GM23338 (cell line): ENCODE measurements at regions not wholly inside any gene's neighbourhood (a gene's known extent, or its start where the extent isn't known, plus 50 kb on each side); places are given as distances from the start of the nearest gene placed in this dataset.

Source experiments
- ATAC-seq: fragments of 200-7000 bp; cut with Tn5 transposase; 3 replicates; pipeline ENCODE4 v1.9.1; 2020
- DNase-seq: peaks from one replicate; pipeline ENCODE4 v3.0.0-alpha.2; 2015; ENCODE audit warnings: low spot score
- H2AFZ ChIP-seq: fragments of 200-600 bp; sonication (generic); 2 replicates; pipeline ENCODE4 v1.8.0; 2016; ENCODE audit warnings: antibody characterized with exemption, mild to moderate bottlenecking, moderate library complexity
- H3F3A ChIP-seq: fragments of 200-600 bp; sonication (generic); replicated peaks from 2 replicates; pipeline ENCODE4 v1.8.0; 2017; ENCODE audit warnings: antibody characterized with exemption, mixed run types, low read depth
- H3K27ac ChIP-seq: fragments of 200-600 bp; sonication (generic); 2 replicates; pipeline ENCODE4 v1.6.1; 2016; ENCODE audit warnings: low read depth
- H3K27me3 ChIP-seq: fragments of 200-600 bp; sonication (generic); 2 replicates; pipeline ENCODE4 v1.8.0; 2016; ENCODE audit warnings: mild to moderate bottlenecking, mixed run types, moderate library complexity; ENCODE audit not compliant: insufficient read depth
- H3K36me3 ChIP-seq: fragments of 200-600 bp; sonication (generic); 2 replicates; pipeline ENCODE4 v1.8.0; 2016; ENCODE audit warnings: mild to moderate bottlenecking; ENCODE audit not compliant: insufficient read depth
- H3K4me1 ChIP-seq: fragments of 200-600 bp; sonication (generic); 2 replicates; pipeline ENCODE4 v1.8.0; 2016; ENCODE audit warnings: mild to moderate bottlenecking, moderate library complexity; ENCODE audit not compliant: insufficient read depth
- H3K4me2 ChIP-seq: fragments of 200-600 bp; sonication (generic); 2 replicates; pipeline ENCODE4 v1.7.1; 2017; ENCODE audit warnings: mixed run types
- H3K4me3 ChIP-seq: fragments of 200-600 bp; sonication (generic); 2 replicates; pipeline ENCODE4 v1.6.1; 2016; ENCODE audit warnings: mixed run types
- H3K79me2 ChIP-seq: fragments of 200-600 bp; sonication (generic); replicated peaks from 2 replicates; pipeline ENCODE4 v1.8.0; 2017; ENCODE audit warnings: mild to moderate bottlenecking; ENCODE audit not compliant: insufficient read depth
- H3K9me2 ChIP-seq: fragments of 200-600 bp; sonication (generic); 2 replicates; pipeline ENCODE4 v1.8.0; 2017; ENCODE audit not compliant: insufficient read depth
- H4K20me1 ChIP-seq: fragments of 200-600 bp; sonication (generic); replicated peaks from 2 replicates; pipeline ENCODE4 v1.8.0; 2017; ENCODE audit warnings: mild to moderate bottlenecking; ENCODE audit not compliant: insufficient read depth
- H3K27ac Mint-ChIP-seq: 2 replicates; pipeline ENCODE4 v1.8.0; 2020; ENCODE audit warnings: inconsistent platforms, mild to moderate bottlenecking, moderate library complexity, mixed read lengths
- H3K27me3 Mint-ChIP-seq: 3 replicates; pipeline ENCODE4 v1.8.0; 2022; ENCODE audit warnings: low read depth, mild to moderate bottlenecking, moderate library complexity, mixed read lengths, inconsistent platforms; ENCODE audit not compliant: insufficient read depth, poor library complexity
- H3K36me3 Mint-ChIP-seq: 3 replicates; pipeline ENCODE4 v1.8.0; 2021; ENCODE audit warnings: low read depth, mild to moderate bottlenecking, inconsistent platforms, moderate library complexity, mixed read lengths
- H3K4me1 Mint-ChIP-seq: 3 replicates; pipeline ENCODE4 v1.8.0; 2020; ENCODE audit warnings: mild to moderate bottlenecking, inconsistent platforms, mixed read lengths
- H3K4me3 Mint-ChIP-seq: 3 replicates; pipeline ENCODE4 v1.8.0; 2021; ENCODE audit warnings: moderate library complexity, mild to moderate bottlenecking, inconsistent platforms, mixed read lengths
- H3K9me3 Mint-ChIP-seq: 3 replicates; pipeline ENCODE4 v1.8.0; 2020; ENCODE audit warnings: moderate library complexity, mild to moderate bottlenecking, inconsistent platforms, mixed read lengths
- CREB1 ChIP-seq: fragments of 250-450 bp; sonication (Bioruptor Pico); IDR thresholded peaks from 2 replicates; pipeline ENCODE4 v1.5.0; 2020; ENCODE audit warnings: low read depth, mild to moderate bottlenecking, moderate library complexity
- EZH2phosphoT487 ChIP-seq: fragments of 200-600 bp; sonication (generic); IDR thresholded peaks from one replicate; pipeline ENCODE4 v1.8.1; 2018; ENCODE audit warnings: antibody characterized with exemption; ENCODE audit not compliant: unreplicated experiment
- JUNB ChIP-seq: IDR thresholded peaks from one replicate; pipeline ENCODE4 v1.6.1; 2016; ENCODE audit warnings: antibody characterized with exemption; ENCODE audit not compliant: unreplicated experiment
- TF ChIP-seq, protein P1 (sequence below), 2 experiments: fragments of 200-600 bp in 1 of 2; sonication (generic) in 1 of 2; conservative IDR thresholded peaks; 2 replicates each; pipeline versions ENCODE4 v1.5.1 to v1.6.1; 2016 to 2017; ENCODE audit warnings: antibody characterized with exemption in 2 of 2, low read depth in 2 of 2, mild to moderate bottlenecking in 2 of 2, moderate library complexity in 1 of 2
- TF ChIP-seq, protein P2 (sequence below): IDR thresholded peaks from 2 replicates; pipeline ENCODE4 v1.6.1; 2016; ENCODE audit warnings: antibody characterized with exemption
- TF ChIP-seq, protein P3 (sequence below): IDR thresholded peaks from one replicate; pipeline ENCODE4 v1.6.1; 2018; ENCODE audit warnings: antibody characterized with exemption; ENCODE audit not compliant: unreplicated experiment

DNA sequence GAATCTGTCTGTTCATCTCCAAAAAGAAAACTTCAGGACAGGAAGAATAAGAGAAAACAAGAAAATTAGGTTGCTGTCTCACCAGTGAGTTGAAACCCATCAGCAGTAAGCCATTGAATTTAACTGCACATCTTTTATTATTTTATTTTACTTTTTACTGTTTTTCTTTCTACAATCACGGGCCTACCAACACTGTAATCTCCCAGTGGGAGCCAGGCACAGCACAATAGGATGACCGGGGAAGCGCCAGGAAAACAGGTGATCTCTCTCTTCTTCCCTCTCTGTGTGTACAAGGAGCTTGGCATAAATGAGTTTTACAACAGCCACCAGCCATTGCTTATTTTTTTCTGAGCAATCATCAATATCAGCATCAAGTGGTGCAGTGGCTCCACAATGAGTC lies 113.1 kb upstream of the ESRRG start:
- Mint-ChIP-seq H3K4me1 (peaks cover 23% of the 10 kb centered on the region), H3K36me3 (no peaks in the 10 kb centered on the region; the same call in 2 of the 3 replicates), H3K27ac (no peak overlapping the region), H3K27me3 (no peaks in the 10 kb centered on the region), H3K9me3 (no peaks in the 10 kb centered on the region; the same call in 2 of the 3 replicates), H3K4me3 (no peak overlapping the region)
- peaks cover 11% of the 10 kb centered on the region for H3K9me2 ChIP-seq
- TF ChIP-seq, protein P1, sequence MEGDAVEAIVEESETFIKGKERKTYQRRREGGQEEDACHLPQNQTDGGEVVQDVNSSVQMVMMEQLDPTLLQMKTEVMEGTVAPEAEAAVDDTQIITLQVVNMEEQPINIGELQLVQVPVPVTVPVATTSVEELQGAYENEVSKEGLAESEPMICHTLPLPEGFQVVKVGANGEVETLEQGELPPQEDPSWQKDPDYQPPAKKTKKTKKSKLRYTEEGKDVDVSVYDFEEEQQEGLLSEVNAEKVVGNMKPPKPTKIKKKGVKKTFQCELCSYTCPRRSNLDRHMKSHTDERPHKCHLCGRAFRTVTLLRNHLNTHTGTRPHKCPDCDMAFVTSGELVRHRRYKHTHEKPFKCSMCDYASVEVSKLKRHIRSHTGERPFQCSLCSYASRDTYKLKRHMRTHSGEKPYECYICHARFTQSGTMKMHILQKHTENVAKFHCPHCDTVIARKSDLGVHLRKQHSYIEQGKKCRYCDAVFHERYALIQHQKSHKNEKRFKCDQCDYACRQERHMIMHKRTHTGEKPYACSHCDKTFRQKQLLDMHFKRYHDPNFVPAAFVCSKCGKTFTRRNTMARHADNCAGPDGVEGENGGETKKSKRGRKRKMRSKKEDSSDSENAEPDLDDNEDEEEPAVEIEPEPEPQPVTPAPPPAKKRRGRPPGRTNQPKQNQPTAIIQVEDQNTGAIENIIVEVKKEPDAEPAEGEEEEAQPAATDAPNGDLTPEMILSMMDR (conservative IDR thresholded peaks at IDR 0.05; ENCODE audit: low read depth in 2 of 2): no peak
- no peak for TF ChIP-seq JUNB
- TF ChIP-seq, protein P2, sequence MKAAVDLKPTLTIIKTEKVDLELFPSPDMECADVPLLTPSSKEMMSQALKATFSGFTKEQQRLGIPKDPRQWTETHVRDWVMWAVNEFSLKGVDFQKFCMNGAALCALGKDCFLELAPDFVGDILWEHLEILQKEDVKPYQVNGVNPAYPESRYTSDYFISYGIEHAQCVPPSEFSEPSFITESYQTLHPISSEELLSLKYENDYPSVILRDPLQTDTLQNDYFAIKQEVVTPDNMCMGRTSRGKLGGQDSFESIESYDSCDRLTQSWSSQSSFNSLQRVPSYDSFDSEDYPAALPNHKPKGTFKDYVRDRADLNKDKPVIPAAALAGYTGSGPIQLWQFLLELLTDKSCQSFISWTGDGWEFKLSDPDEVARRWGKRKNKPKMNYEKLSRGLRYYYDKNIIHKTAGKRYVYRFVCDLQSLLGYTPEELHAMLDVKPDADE: no peak
- TF ChIP-seq, protein P3, sequence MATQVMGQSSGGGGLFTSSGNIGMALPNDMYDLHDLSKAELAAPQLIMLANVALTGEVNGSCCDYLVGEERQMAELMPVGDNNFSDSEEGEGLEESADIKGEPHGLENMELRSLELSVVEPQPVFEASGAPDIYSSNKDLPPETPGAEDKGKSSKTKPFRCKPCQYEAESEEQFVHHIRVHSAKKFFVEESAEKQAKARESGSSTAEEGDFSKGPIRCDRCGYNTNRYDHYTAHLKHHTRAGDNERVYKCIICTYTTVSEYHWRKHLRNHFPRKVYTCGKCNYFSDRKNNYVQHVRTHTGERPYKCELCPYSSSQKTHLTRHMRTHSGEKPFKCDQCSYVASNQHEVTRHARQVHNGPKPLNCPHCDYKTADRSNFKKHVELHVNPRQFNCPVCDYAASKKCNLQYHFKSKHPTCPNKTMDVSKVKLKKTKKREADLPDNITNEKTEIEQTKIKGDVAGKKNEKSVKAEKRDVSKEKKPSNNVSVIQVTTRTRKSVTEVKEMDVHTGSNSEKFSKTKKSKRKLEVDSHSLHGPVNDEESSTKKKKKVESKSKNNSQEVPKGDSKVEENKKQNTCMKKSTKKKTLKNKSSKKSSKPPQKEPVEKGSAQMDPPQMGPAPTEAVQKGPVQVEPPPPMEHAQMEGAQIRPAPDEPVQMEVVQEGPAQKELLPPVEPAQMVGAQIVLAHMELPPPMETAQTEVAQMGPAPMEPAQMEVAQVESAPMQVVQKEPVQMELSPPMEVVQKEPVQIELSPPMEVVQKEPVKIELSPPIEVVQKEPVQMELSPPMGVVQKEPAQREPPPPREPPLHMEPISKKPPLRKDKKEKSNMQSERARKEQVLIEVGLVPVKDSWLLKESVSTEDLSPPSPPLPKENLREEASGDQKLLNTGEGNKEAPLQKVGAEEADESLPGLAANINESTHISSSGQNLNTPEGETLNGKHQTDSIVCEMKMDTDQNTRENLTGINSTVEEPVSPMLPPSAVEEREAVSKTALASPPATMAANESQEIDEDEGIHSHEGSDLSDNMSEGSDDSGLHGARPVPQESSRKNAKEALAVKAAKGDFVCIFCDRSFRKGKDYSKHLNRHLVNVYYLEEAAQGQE: no peak
- H4K20me1 ChIP-seq: no peaks in the 10 kb centered on the region
- H3K27ac ChIP-seq: no peak overlapping the region
- H3K4me3 ChIP-seq: no peak overlapping the region
- H3K36me3 ChIP-seq: no peaks in the 10 kb centered on the region
- DNase-seq: no peak
- no peaks in the 10 kb centered on the region for H3F3A ChIP-seq
- peaks cover 13% of the 10 kb centered on the region for H3K4me1 ChIP-seq
- no peak overlapping the region for H3K4me2 ChIP-seq
- ATAC-seq: peak; percentile 77
- no peaks in the 10 kb centered on the region for H3K79me2 ChIP-seq
- H2AFZ ChIP-seq: peak overlapping the region; percentile 84; the same call in 1 of the 2 replicates
- H3K27me3 ChIP-seq: no peaks in the 10 kb centered on the region

DNA sequence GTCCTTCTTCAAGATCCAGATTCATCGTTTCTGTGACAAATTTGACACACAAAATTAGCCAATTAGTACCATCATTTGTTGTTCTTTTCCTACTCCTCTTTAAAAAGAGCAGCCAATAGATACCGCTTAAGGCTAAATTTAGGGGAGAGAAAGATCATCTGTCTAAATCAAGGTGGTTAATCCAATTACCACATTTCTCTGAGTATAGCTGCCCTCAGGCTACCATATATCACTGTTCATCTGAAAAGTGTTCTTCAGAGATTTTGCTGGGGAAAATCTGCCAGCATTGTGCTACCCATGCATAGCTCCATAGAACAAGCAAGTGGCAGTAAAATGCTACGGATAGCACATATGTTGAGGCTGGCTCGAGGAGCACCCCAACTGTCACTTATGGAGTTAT lies 110.3 kb upstream of the ESRRG start:
- Histone ChIP-seq H3F3A (no peaks in the 10 kb centered on the region), H3K9me2 (no peaks in the 10 kb centered on the region; the same call in 1 of the 2 replicates), H3K4me2 (no peak overlapping the region), H4K20me1 (no peaks in the 10 kb centered on the region), H3K4me3 (no peak overlapping the region), H2AFZ (no peak overlapping the region), H3K4me1 (peaks cover 24% of the 10 kb centered on the region), H3K79me2 (no peaks in the 10 kb centered on the region), H3K27me3 (no peaks in the 10 kb centered on the region), H3K27ac (no peak overlapping the region), H3K36me3 (no peaks in the 10 kb centered on the region)
- Mint-ChIP-seq H3K27me3 (no peaks in the 10 kb centered on the region), H3K27ac (no peak overlapping the region), H3K36me3 (no peaks in the 10 kb centered on the region; the same call in 2 of the 3 replicates), H3K4me3 (no peak overlapping the region), H3K9me3 (no peaks in the 10 kb centered on the region; the same call in 2 of the 3 replicates), H3K4me1 (peaks cover 33% of the 10 kb centered on the region)
- TF ChIP-seq EZH2phosphoT487 (no peak), CREB1 (no peak)
- TF ChIP-seq, protein P2: no peak
- DNase-seq (no peak), ATAC-seq (no peak)
